Activated CD4-positive, alpha-beta memory T cell treated with anti-CD3 and anti-CD28 coated beads for 36 hours (primary cell): ENCODE measurements at regions not wholly inside any gene's neighbourhood (a gene's known extent, or its start where the extent isn't known, plus 50 kb on each side); places are given as distances from the start of the nearest gene placed in this dataset.

ENCODE experiments used
- CTCF ChIA-PET: fragments of 350-600 bp; sonication (Branson Sonifier 250); formaldehyde crosslinking; loops from one replicate; lab custom pipeline; 2021; ENCODE audit warnings: antibody characterized with exemption, inconsistent platforms; lab: Charles Lee
- POLR2A ChIA-PET: fragments of 350-600 bp; sonication (Branson Sonifier 250); formaldehyde crosslinking; loops from one replicate; lab custom pipeline; 2021; ENCODE audit warnings: antibody characterized with exemption; lab: Charles Lee
- DNase-seq: peaks from one replicate; pipeline ENCODE4 v3.0.0-alpha.2; 2020
- H3K27ac Mint-ChIP-seq: one replicate; pipeline ENCODE4 v1.8.0; 2021; ENCODE audit warnings: mixed read lengths
- H3K27me3 Mint-ChIP-seq: one replicate; pipeline ENCODE4 v1.8.0; 2021; ENCODE audit warnings: mixed read lengths
- H3K36me3 Mint-ChIP-seq: one replicate; pipeline ENCODE4 v1.8.0; 2021; ENCODE audit warnings: mixed read lengths
- H3K4me1 Mint-ChIP-seq: one replicate; pipeline ENCODE4 v1.8.0; 2021; ENCODE audit warnings: low read depth, mixed read lengths
- H3K4me3 Mint-ChIP-seq: one replicate; pipeline ENCODE4 v1.8.0; 2021; ENCODE audit warnings: mild to moderate bottlenecking, mixed read lengths
- H3K9me3 Mint-ChIP-seq: one replicate; pipeline ENCODE4 v1.8.0; 2021; ENCODE audit warnings: mixed read lengths
- intact Hi-C: fragments of 100-400 bp; cut with micrococcal nuclease; formaldehyde crosslinking; loops from one replicate; pipeline ENCODE4 v1.15.1; 2023

- DNase-seq: no peak
- Mint-ChIP-seq H3K4me1 (no peaks in the 10 kb centered on the region), H3K27me3 (no peaks in the 10 kb centered on the region), H3K27ac (no peak overlapping the region), H3K9me3 (peaks cover 5% of the 10 kb centered on the region), H3K4me3 (no peak overlapping the region), H3K36me3 (no peaks in the 10 kb centered on the region)
- intact Hi-C loops: no loop called here
- CTCF ChIA-PET: no interaction called here
- POLR2A ChIA-PET: no interaction called here
These were observed 266.0 kb upstream of the NT5E start for GRCh38 chr6:85183841-85184240.

GRCh38 chr6:85172705-85173104, 277.2 kb upstream of the NT5E start:
- no peak overlapping the region for H3K27ac Mint-ChIP-seq
- H3K9me3 Mint-ChIP-seq: peaks cover 8% of the 10 kb centered on the region
- no peaks in the 10 kb centered on the region for H3K36me3 Mint-ChIP-seq
- no peaks in the 10 kb centered on the region for H3K4me1 Mint-ChIP-seq
- intact Hi-C loops: no loop called here
- no peak overlapping the region for H3K4me3 Mint-ChIP-seq
- ChIA-PET POLR2A (no interaction called here), CTCF (no interaction called here)
- no peaks in the 10 kb centered on the region for H3K27me3 Mint-ChIP-seq
- DNase-seq: no peak

GRCh38 chr6:85172161-85172560, 277.7 kb upstream of the NT5E start:
- POLR2A ChIA-PET: no interaction called here
- intact Hi-C loops: no loop called here
- CTCF ChIA-PET: no interaction called here
- Mint-ChIP-seq H3K36me3 (no peaks in the 10 kb centered on the region), H3K27ac (no peak overlapping the region), H3K4me1 (no peaks in the 10 kb centered on the region), H3K27me3 (no peaks in the 10 kb centered on the region), H3K4me3 (no peak overlapping the region), H3K9me3 (peaks cover 8% of the 10 kb centered on the region)
- no peak for DNase-seq

- H3K9me3 Mint-ChIP-seq: peaks cover 4% of the 10 kb centered on the region
- no peaks in the 10 kb centered on the region for H3K36me3 Mint-ChIP-seq
- H3K27me3 Mint-ChIP-seq: no peaks in the 10 kb centered on the region
- no peak overlapping the region for H3K27ac Mint-ChIP-seq
- no peaks in the 10 kb centered on the region for H3K4me1 Mint-ChIP-seq
- intact Hi-C loops: no loop called here
- no peak for DNase-seq
- POLR2A ChIA-PET: no interaction called here
- no peak overlapping the region for H3K4me3 Mint-ChIP-seq
- CTCF ChIA-PET: no interaction called here
These were observed 280.7 kb upstream of the NT5E start for GRCh38 chr6:85169189-85169588.

- ChIA-PET CTCF (no interaction called here), POLR2A (no interaction called here)
- intact Hi-C loops: no loop called here
- no peaks in the 10 kb centered on the region for H3K27me3 Mint-ChIP-seq
- no peaks in the 10 kb centered on the region for H3K4me1 Mint-ChIP-seq
- H3K27ac Mint-ChIP-seq: no peak overlapping the region
- H3K9me3 Mint-ChIP-seq: peaks cover under 1% of the 10 kb centered on the region
- no peak overlapping the region for H3K4me3 Mint-ChIP-seq
- H3K36me3 Mint-ChIP-seq: no peaks in the 10 kb centered on the region
- no peak for DNase-seq
These were observed 281.7 kb upstream of the NT5E start for GRCh38 chr6:85168146-85168545.

- DNase-seq: no peak
- Mint-ChIP-seq H3K4me3 (no peak overlapping the region), H3K27me3 (no peaks in the 10 kb centered on the region), H3K9me3 (no peaks in the 10 kb centered on the region), H3K36me3 (no peaks in the 10 kb centered on the region), H3K4me1 (no peaks in the 10 kb centered on the region), H3K27ac (no peak overlapping the region)
- intact Hi-C loops: no loop called here
- CTCF ChIA-PET: no interaction called here
- POLR2A ChIA-PET: no interaction called here
These were observed 283.7 kb upstream of the NT5E start for GRCh38 chr6:85166114-85166741.

GRCh38 chr6:85163156-85164080, 286.5 kb upstream of the NT5E start:
- H3K36me3 Mint-ChIP-seq: no peaks in the 10 kb centered on the region
- ChIA-PET POLR2A (no interaction called here), CTCF (no interaction called here)
- intact Hi-C loops: no loop called here
- H3K27me3 Mint-ChIP-seq: no peaks in the 10 kb centered on the region
- DNase-seq: no peak
- no peaks in the 10 kb centered on the region for H3K4me1 Mint-ChIP-seq
- H3K9me3 Mint-ChIP-seq: no peaks in the 10 kb centered on the region
- H3K27ac Mint-ChIP-seq: no peak overlapping the region
- H3K4me3 Mint-ChIP-seq: no peak overlapping the region

GRCh38 chr6:85157311-85157710, 292.6 kb upstream of the NT5E start:
- Mint-ChIP-seq H3K36me3 (no peaks in the 10 kb centered on the region), H3K27me3 (no peaks in the 10 kb centered on the region), H3K4me3 (no peak overlapping the region), H3K27ac (no peak overlapping the region), H3K4me1 (no peaks in the 10 kb centered on the region), H3K9me3 (peaks cover 6% of the 10 kb centered on the region)
- ChIA-PET CTCF (no interaction called here), POLR2A (no interaction called here)
- no peak for DNase-seq
- intact Hi-C loops: no loop called here

- Mint-ChIP-seq H3K4me1 (no peaks in the 10 kb centered on the region), H3K4me3 (no peak overlapping the region), H3K9me3 (peaks cover 15% of the 10 kb centered on the region), H3K36me3 (no peaks in the 10 kb centered on the region), H3K27me3 (no peaks in the 10 kb centered on the region), H3K27ac (no peak overlapping the region)
- ChIA-PET CTCF (no interaction called here), POLR2A (no interaction called here)
- DNase-seq: no peak
- intact Hi-C loops: no loop called here
These were observed 306.2 kb upstream of the NT5E start for GRCh38 chr6:85143676-85144075.

- Mint-ChIP-seq H3K4me1 (no peaks in the 10 kb centered on the region), H3K27me3 (no peaks in the 10 kb centered on the region), H3K36me3 (no peaks in the 10 kb centered on the region), H3K9me3 (no peaks in the 10 kb centered on the region), H3K27ac (no peak overlapping the region), H3K4me3 (no peak overlapping the region)
- CTCF ChIA-PET: no interaction called here
- POLR2A ChIA-PET: no interaction called here
- intact Hi-C loops: no loop called here
- no peak for DNase-seq
These were observed 312.0 kb upstream of the NT5E start for GRCh38 chr6:85137865-85138264.

- intact Hi-C loops: no loop called here
- no peaks in the 10 kb centered on the region for H3K36me3 Mint-ChIP-seq
- no peak overlapping the region for H3K4me3 Mint-ChIP-seq
- no peak for DNase-seq
- ChIA-PET CTCF (no interaction called here), POLR2A (no interaction called here)
- H3K4me1 Mint-ChIP-seq: no peaks in the 10 kb centered on the region
- H3K27me3 Mint-ChIP-seq: no peaks in the 10 kb centered on the region
- no peak overlapping the region for H3K27ac Mint-ChIP-seq
- no peaks in the 10 kb centered on the region for H3K9me3 Mint-ChIP-seq
These were observed 313.6 kb upstream of the NT5E start for GRCh38 chr6:85136310-85136709.

- DNase-seq: no peak
- H3K27ac Mint-ChIP-seq: no peak overlapping the region
- H3K27me3 Mint-ChIP-seq: no peaks in the 10 kb centered on the region
- no peak overlapping the region for H3K4me3 Mint-ChIP-seq
- H3K9me3 Mint-ChIP-seq: no peaks in the 10 kb centered on the region
- no peaks in the 10 kb centered on the region for H3K36me3 Mint-ChIP-seq
- intact Hi-C loops: no loop called here
- POLR2A ChIA-PET: no interaction called here
- no peaks in the 10 kb centered on the region for H3K4me1 Mint-ChIP-seq
- CTCF ChIA-PET: no interaction called here
These were observed 314.3 kb upstream of the NT5E start for GRCh38 chr6:85135376-85136094.
